Smooth muscle cell (in vitro differentiated cells): ENCODE measurements at regions not wholly inside any gene's neighbourhood (a gene's known extent, or its start where the extent isn't known, plus 50 kb on each side); places are given as distances from the start of the nearest gene placed in this dataset.

Source experiments
- DNase-seq: peaks from one replicate; lab custom pipeline; 2025; ENCODE audit not compliant: unreplicated experiment; lab: John Stamatoyannopoulos, UW
- H2AFZ ChIP-seq: fragments of 200-600 bp; sonication (generic); 2 replicates; pipeline ENCODE4 v1.6.0; 2016; ENCODE audit warnings: antibody characterized with exemption, low read depth, mild to moderate bottlenecking
- H3F3A ChIP-seq: fragments of 200-600 bp; sonication (generic); 2 replicates; pipeline ENCODE4 v1.6.0; 2017; ENCODE audit warnings: antibody characterized with exemption, low read depth
- H3K27ac ChIP-seq: fragments of 200-600 bp; sonication (generic); 2 replicates; pipeline ENCODE4 v1.5.1; 2016; ENCODE audit warnings: low read depth, mild to moderate bottlenecking
- H3K27me3 ChIP-seq: fragments of 200-600 bp; sonication (generic); 2 replicates; pipeline ENCODE4 v1.6.1; 2016; ENCODE audit warnings: low read depth, mild to moderate bottlenecking
- H3K36me3 ChIP-seq: fragments of 200-600 bp; sonication (generic); 2 replicates; pipeline ENCODE4 v1.5.1; 2016; ENCODE audit warnings: low read depth
- H3K4me1 ChIP-seq: fragments of 200-600 bp; sonication (generic); 2 replicates; pipeline ENCODE4 v1.5.1; 2016; ENCODE audit warnings: low read depth
- H3K4me2 ChIP-seq: fragments of 200-600 bp; sonication (generic); 2 replicates; pipeline ENCODE4 v1.6.0; 2016; ENCODE audit warnings: mild to moderate bottlenecking
- H3K4me3 ChIP-seq: fragments of 200-600 bp; sonication (generic); 2 replicates; pipeline ENCODE4 v1.5.1; 2016; ENCODE audit warnings: mild to moderate bottlenecking
- H3K79me2 ChIP-seq: fragments of 200-600 bp; sonication (generic); 2 replicates; pipeline ENCODE4 v1.6.0; 2016; ENCODE audit warnings: low read depth, mild to moderate bottlenecking
- H3K9ac ChIP-seq: fragments of 200-600 bp; sonication (generic); 2 replicates; pipeline ENCODE4 v1.6.0; 2016; ENCODE audit warnings: low read depth
- H3K9me3 ChIP-seq: fragments of 200-600 bp; sonication (generic); replicated peaks from 2 replicates; pipeline ENCODE4 v1.5.1; 2016; ENCODE audit warnings: low read depth
- H4K20me1 ChIP-seq: fragments of 200-600 bp; sonication (generic); 2 replicates; pipeline ENCODE4 v1.6.0; 2016; ENCODE audit warnings: low read depth
- WGBS: methylation state at CpG from one replicate; pipeline ENCODE4 v1.1.7; 2016; ENCODE audit warnings: low lambda C conversion rate; 5-methylcytosine and 5-hydroxymethylcytosine counted together
- TF ChIP-seq, protein P1 (sequence below): fragments of 200-600 bp; sonication (generic); IDR thresholded peaks from 2 replicates; pipeline ENCODE4 v1.5.1; 2017; ENCODE audit warnings: borderline replicate concordance, mild to moderate bottlenecking, antibody characterized with exemption; ENCODE audit not compliant: insufficient read depth, poor library complexity, severe bottlenecking

DNA sequence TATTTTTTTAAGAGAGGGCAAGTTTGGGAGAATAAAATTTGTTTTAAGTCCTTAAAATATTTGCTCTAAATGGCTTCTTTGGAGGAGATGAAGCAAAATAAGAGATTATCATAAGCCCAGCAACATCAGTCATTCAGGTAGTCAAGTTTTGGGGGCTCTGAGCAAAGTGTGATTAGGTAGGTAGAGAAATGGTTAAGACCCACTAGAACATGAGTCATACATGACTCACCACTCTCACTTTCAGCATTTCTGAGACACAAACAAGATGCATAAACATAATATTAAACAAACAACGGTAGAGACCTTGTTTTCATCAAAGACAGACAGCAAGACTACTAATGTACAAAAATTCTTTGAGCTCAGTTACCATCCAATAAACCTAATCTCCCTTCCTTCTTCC is 272.2 kb downstream of the LMO4 start:
- Histone ChIP-seq H3K36me3 (no peaks in the 10 kb centered on the region), H3K4me2 (no peak overlapping the region), H3K9ac (no peak overlapping the region), H4K20me1 (no peaks in the 10 kb centered on the region), H3K79me2 (no peaks in the 10 kb centered on the region), H3K27ac (no peak overlapping the region), H3K27me3 (no peaks in the 10 kb centered on the region), H3K4me1 (peaks cover 31% of the 10 kb centered on the region), H2AFZ (no peak overlapping the region), H3F3A (no peaks in the 10 kb centered on the region), H3K9me3 (no peaks in the 10 kb centered on the region), H3K4me3 (no peak overlapping the region)
- no peak for DNase-seq
- TF ChIP-seq, protein P1, sequence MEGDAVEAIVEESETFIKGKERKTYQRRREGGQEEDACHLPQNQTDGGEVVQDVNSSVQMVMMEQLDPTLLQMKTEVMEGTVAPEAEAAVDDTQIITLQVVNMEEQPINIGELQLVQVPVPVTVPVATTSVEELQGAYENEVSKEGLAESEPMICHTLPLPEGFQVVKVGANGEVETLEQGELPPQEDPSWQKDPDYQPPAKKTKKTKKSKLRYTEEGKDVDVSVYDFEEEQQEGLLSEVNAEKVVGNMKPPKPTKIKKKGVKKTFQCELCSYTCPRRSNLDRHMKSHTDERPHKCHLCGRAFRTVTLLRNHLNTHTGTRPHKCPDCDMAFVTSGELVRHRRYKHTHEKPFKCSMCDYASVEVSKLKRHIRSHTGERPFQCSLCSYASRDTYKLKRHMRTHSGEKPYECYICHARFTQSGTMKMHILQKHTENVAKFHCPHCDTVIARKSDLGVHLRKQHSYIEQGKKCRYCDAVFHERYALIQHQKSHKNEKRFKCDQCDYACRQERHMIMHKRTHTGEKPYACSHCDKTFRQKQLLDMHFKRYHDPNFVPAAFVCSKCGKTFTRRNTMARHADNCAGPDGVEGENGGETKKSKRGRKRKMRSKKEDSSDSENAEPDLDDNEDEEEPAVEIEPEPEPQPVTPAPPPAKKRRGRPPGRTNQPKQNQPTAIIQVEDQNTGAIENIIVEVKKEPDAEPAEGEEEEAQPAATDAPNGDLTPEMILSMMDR: no peak
- 0% methylated on average over 1 of the region's 1 CpG for WGBS

DNA sequence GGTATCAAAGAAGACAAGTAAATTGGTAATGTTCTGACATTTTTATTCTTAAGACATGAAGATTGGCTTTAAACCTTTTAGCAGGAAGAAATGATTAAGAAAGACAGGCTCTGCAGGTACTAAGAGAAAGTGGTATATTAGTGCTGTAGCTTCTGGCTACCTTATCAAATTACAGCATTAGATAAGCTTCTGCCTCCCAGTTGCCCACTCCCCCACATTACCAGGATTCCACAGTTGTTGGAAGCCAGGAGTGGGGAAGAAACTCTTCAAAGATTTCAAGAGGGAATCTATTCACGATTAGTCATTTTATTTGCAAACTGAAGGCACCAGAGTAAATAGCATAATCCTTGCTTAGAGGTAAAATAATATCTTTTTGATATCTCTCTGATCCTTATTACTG is 274.9 kb downstream of the LMO4 start:
- no peaks in the 10 kb centered on the region for H3K36me3 ChIP-seq
- H3K27ac ChIP-seq: no peak overlapping the region
- no peaks in the 10 kb centered on the region for H3K9me3 ChIP-seq
- H3F3A ChIP-seq: no peaks in the 10 kb centered on the region
- WGBS: 93% methylated on average over 1 of the region's 1 CpG
- TF ChIP-seq, protein P1: no peak
- DNase-seq: no peak
- H3K79me2 ChIP-seq: no peaks in the 10 kb centered on the region
- H2AFZ ChIP-seq: no peak overlapping the region
- H3K27me3 ChIP-seq: no peaks in the 10 kb centered on the region
- no peaks in the 10 kb centered on the region for H4K20me1 ChIP-seq
- no peak overlapping the region for H3K9ac ChIP-seq
- no peak overlapping the region for H3K4me3 ChIP-seq
- H3K4me1 ChIP-seq: peaks cover 24% of the 10 kb centered on the region
- H3K4me2 ChIP-seq: no peak overlapping the region

DNA sequence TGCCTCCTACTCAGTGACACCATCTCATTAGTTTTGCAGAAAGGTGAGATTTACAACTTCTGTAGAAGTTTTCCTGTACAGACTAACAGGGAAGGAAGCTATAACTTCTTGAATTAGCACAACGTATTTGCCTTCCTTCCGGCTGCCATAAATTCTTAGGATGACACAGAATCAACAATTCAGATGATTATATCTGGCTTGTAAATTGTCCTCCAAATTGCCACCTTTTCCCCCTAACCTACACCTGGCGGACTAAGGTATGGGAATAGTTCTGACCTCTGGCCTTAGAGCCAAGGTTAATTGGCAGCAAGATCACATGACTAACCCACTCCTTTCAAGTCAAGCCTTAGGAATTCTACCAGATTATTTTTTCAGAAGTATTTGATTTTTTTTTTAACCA is 284.3 kb downstream of the LMO4 start:
- Histone ChIP-seq H3F3A (no peaks in the 10 kb centered on the region), H3K27ac (no peak overlapping the region), H3K9ac (no peak overlapping the region), H3K4me3 (no peak overlapping the region), H3K36me3 (no peaks in the 10 kb centered on the region), H3K4me2 (no peak overlapping the region), H2AFZ (no peak overlapping the region), H4K20me1 (no peaks in the 10 kb centered on the region), H3K79me2 (no peaks in the 10 kb centered on the region), H3K9me3 (no peaks in the 10 kb centered on the region), H3K27me3 (no peaks in the 10 kb centered on the region), H3K4me1 (no peaks in the 10 kb centered on the region)
- no peak for DNase-seq
- TF ChIP-seq, protein P1: no peak
- WGBS: 82% methylated on average over 3 of the region's 3 CpGs

DNA sequence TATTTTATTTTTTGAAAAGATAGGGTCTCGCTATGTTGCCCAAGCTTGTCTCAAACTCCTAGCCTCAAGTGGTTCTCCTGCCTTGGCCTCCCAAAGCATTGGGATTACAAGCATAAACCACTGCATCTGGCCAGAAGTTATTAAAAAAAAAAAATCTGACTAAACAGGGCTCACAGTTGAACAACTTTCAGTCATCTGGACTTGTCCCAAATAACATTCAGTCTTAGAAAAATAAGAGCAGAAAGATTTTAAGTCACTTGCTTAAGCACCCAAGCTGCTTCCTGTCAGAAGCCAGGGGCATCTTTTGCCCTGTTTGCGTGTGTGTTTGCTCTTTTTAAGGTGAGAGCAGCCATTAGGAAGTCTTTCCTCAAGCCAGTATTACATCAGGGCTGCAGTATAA is 286.8 kb downstream of the LMO4 start:
- TF ChIP-seq, protein P1: no peak
- no peak overlapping the region for H3K27ac ChIP-seq
- no peaks in the 10 kb centered on the region for H3K4me1 ChIP-seq
- no peaks in the 10 kb centered on the region for H3F3A ChIP-seq
- H3K27me3 ChIP-seq: no peaks in the 10 kb centered on the region
- H3K79me2 ChIP-seq: no peaks in the 10 kb centered on the region
- WGBS: 94% methylated on average over 2 of the region's 2 CpGs
- no peak overlapping the region for H3K4me2 ChIP-seq
- no peaks in the 10 kb centered on the region for H3K9me3 ChIP-seq
- H4K20me1 ChIP-seq: no peaks in the 10 kb centered on the region
- H3K36me3 ChIP-seq: no peaks in the 10 kb centered on the region
- no peak overlapping the region for H3K9ac ChIP-seq
- DNase-seq: no peak
- no peak overlapping the region for H3K4me3 ChIP-seq
- no peak overlapping the region for H2AFZ ChIP-seq
